GM21528 (cell line): ENCODE measurements at regions not wholly inside any gene's neighbourhood (a gene's known extent, or its start where the extent isn't known, plus 50 kb on each side); places are given as distances from the start of the nearest gene placed in this dataset.

Experiments
- ATAC-seq: cut with Tn5 transposase; IDR thresholded peaks from one replicate; pipeline ENCODE4 v1.9.1; 2021; ENCODE audit warnings: mild to moderate bottlenecking, moderate library complexity; ENCODE audit not compliant: unreplicated experiment, low FRiP score

DNA sequence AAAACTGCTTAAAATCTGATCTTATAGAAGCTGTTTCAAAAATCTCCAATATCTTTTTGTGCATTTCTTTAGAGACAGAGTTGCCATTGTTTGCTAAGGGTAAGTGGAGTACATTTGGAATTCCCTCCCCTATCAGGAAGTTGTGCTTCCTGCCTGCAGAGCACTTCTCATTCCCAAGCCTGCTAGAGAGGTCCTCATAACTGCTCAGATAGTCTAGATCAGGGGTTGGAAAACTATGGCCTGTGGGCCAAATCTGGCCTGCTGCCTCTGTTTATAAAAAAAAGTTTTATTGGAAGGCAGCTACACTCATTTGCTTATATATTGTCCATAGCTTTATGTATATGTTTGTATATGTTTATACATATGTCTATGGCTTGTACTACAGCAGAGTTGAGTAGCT is 333.7 kb upstream of the PROK2 start:
- no peak for ATAC-seq

DNA sequence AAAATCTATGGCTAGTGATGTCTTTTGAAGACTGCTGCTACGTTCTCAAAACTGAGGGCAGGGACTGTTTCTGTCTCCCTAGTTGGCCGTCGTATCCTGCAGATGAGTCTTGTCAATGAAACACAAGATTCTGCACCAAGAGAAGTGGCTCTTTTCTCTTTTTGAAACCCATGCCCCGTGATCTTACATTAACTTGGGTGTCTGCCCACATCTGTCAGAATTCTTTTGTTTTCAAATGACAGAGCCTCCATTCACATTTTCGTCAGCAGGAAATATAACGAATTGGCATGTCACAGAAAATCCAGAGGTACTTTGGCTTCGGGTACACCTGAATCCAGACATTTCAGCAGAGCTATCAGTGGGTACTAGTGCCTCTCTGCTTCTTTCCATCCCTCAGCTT is 331.3 kb upstream of the PROK2 start:
- ATAC-seq = no peak

- no peak for ATAC-seq
Observed at GRCh38 chr3:72115307-72115706, 330.4 kb upstream of the PROK2 start.

DNA sequence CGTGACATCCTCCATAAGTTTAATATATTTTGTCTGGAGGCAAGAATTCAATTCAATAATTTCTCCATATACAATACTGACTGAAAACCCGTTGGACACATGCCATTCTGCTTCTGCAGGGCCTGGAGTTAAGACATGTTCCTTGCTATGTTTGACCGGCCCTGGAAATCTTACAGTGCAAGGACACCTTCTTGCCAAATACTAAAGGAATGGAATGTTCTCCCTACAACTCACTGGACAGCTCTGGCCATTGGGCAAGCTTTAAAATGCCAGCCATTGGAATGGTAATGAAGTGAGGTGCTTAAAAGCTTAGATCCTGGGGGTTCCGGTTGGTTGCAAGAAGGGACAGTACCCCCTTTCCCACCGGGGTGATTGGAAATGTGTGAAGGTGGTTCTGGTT is 329.8 kb upstream of the PROK2 start:
- ATAC-seq = no peak

DNA sequence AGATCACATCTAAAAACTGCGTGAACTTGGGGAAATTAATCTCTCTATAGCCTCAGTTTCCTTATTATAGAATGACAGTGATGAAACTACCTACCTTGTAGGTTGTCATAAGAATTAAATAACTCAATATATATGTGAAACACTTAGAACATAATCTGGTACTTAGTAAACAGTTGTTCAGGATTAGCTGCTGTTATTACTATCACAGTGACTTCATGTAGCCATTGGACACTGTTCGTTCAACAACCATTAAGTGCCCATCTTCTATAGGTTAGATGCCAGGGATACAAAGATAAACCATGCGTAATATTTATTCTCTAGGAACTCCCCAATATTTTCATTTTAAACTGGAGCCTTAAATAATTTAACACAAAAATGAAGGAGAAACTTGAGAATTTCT is 329.0 kb upstream of the PROK2 start:
- ATAC-seq = no peak

DNA sequence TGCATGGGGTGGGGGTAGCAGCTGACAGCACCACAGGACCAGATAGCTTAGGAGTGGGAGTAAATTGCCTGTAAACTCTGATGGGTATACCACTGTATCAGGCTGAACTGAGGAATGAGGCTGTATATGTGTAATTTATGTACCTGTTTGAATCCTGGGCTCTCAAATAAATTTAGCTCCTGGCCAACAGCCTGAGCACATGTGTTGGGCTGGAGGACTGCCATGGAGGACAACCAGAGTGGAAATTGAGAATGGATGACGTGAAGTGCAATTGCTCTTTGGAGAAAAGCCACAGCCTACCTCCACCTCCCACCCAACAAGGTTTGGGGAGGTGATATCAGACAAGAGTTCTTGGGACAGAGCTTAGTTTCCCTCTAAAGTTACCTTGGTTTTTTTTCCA is 328.6 kb upstream of the PROK2 start:
- no peak for ATAC-seq

GRCh38 chr3:72112435-72112834 is 327.5 kb upstream of the PROK2 start:
- no peak for ATAC-seq

- ATAC-seq = no peak
Observed at GRCh38 chr3:72111265-72112205, 326.6 kb upstream of the PROK2 start.

DNA sequence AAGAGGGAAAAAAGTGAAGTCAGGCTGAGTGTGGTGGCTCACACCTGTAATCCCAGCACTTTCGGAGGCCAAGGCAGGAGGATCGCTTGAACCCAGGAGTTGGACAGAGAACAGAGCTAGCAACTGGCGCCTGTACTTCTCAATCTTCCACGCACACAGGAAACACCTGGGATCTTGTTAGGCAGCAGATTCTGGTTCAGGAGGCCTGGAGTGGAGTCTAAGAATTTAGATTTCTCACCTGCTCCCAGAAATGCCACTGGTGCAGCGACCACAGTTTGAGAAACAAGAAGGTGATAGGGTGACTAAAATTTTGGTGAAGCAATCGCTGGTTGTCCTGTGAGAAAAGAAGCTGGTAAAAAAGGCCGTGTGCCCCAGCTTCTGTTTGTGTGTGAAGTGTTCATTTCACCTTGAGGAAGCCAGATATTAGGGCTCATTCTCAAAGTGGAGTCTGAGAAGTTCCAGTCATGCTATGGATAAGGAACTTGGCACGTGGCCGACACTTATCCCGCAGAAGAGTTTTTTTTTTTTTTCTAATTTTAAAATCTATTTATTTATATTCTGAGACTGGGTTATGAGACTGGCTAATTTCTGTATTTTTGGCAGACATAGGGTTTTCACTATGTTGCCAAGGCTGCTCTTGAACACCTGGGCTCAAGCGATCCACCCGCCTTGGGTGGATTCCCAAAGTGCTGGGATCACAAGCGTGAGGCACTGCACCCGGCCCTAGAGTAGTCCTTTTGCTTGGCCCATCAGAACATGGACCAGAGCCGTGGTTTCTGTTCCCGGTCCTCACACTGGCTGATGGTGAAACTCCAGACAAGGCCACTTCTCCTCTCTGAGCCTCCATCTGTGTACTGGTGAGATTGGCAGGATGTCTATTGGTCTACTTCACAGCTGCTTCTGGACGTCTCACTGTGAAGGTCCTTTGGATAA is 324.6 kb upstream of the PROK2 start:
- no peak for ATAC-seq

GRCh38 chr3:72105306-72105705 is 320.4 kb upstream of the PROK2 start:
- no peak for ATAC-seq

- peak; percentile 53 for ATAC-seq
Observed at GRCh38 chr3:72102112-72102616, 317.2 kb upstream of the PROK2 start.

DNA sequence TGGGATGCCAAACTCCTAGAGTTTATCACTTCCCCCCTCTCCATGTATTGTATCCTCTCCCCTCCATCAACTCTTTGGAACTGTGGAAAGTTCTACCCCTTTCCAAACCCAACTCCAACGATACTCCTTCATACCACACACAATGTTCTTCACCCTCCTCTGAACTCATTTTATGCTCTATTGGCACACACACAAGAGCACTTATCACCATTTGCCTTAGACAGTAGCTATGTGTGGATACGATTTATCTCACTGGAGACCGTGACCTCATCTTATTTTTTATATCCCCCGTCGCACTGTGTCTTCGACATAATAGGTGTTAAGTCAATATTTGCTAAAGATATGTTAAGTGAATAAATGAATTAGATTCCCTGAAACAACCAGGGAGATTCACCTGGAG is 316.5 kb upstream of the PROK2 start:
- ATAC-seq = no peak

DNA sequence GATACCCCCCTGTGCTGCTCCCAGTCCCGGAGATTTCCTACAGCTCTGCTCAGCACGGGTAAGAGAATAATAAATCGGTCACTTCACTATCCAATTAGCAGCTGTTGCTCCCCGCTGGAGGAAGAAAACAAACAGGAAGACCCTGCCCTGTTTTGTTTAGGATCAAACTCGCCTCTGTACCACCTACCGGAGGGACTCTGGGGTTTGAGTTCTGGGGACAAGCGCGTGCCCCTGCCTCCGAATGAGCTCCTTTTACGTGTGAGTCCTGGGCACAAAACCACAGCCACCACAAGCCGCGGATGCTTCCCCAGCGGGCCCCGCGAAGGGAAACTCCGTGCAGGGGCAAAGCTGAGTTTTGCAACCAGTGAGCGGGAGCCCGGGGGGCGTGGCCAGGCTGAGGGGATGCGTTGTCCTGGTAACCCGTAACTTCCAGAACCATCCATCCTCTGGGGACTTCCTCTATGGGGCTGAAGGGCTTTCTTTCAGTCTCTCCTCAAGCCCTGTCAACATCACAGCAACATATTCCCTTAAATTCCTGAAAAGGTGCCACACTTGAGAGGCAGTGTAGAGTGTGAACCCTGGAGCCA is 315.7 kb upstream of the PROK2 start:
- ATAC-seq = peak; percentile 55

DNA sequence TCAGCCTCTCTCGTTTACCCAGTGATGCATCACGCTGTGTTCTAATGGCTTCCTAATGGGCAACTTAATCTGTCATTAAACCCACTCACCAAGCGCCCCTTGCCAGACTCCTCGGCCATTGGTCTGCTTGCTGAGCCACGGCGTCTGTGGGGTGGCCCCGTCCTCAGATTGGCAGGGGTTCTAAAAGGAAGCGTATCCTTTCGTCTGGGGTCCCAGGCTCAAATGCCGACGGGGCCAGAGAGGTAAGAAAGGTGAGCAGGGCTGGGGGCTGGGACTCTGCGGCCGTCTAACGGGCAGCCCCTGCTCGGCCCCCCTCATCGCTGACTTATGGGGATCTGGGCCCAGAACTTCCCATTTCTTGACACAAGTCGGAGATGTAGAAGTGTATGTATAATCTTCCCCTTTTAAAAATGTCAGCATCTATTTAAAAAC is 315.1 kb upstream of the PROK2 start:
- ATAC-seq = peak; percentile 1

DNA sequence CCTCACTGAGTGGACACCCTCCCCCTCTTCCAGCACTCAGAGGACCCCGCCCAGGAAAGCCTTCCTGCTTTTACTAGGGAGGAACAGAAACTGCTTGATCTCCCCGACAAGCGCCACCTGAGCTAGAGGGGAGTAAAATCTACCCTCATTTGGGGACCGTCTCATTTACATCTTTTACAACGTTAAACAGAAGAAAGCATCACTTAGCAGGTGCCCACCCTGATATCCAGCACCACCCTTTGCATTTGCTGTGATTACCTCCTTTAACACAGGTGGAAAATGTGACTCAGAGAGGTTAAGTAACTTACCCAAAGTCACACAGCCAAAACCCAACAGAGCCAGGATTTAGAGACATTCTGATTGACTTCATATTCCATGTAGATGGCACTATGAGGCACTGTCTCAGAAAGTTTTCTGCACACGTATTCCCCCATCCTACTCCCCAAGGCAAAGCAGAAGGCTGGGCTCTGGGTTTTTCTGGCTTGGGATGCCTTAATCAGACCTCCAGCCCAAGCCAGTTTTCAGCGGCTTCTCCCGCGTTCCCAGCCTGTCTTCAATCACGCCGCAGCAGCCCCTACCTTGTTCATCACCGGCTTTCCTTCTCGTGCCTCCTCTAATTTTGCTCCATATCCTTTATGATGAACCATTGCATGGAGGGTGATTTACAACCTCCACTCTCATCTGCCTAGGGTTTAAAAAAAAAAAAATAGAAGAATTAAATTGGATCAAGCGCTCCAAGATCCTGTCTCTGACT is 314.6 kb upstream of the PROK2 start:
- no peak for ATAC-seq

- no peak for ATAC-seq
Observed at GRCh38 chr3:72097053-72097452, 312.1 kb upstream of the PROK2 start.

GRCh38 chr3:72095521-72095920 is 310.6 kb upstream of the PROK2 start:
- ATAC-seq = no peak

- no peak for ATAC-seq
Observed at GRCh38 chr3:72093992-72094334, 309.0 kb upstream of the PROK2 start.

DNA sequence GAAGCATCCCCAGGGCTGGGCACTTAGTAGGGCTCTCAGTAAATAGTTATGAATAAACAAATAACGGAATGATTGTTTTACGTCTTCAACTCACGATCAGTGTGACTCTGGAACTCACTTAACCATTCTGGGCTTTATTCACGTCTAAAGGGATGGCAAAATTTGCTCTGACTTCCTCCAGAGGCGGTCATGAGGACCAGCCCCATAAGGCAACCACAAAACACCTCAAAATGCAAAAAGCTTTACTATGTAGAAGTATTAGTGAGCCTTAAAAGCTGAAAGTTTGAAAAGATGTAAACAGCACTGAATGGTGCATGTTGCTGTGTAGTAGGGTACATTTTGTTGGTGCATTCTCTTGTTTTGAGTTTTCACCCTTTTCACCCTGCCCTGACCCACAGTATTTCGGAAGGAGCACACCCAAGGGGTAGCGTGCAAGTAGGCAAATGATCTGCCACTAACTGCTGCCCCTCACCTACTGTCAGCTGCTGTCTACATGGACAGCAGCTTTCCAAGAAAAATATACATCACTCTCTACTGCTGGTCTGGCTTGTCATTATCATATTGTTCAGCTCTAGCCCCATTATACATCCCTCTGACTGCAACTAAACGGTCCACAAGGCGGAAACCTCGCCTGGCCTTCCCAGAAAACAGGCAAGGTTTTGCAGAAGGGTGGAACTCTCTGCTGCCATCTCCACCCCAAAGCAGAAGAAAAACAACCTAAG is 308.5 kb upstream of the PROK2 start:
- ATAC-seq = no peak

DNA sequence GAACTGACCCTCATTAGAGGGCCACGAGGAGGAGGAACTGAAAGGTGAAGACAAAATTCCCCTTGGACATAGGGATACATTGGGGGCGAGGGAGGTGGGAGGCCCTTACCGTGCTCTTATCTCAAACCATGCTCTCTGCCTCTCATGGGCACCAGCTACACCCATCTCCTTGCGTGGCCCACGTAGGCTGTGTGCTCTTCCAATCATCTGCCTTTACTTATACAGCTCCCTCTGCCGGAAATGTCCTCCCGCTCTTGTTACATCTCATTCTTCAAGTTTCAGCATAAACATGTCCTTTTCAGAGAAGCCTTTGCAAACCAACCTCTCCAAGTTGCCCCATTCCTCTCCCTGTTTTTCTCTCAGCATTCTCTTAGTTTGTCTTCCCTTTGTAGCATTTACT is 307.8 kb upstream of the PROK2 start:
- no peak for ATAC-seq
